NB4 (cell line): ENCODE measurements at regions not wholly inside any gene's neighbourhood (a gene's known extent, or its start where the extent isn't known, plus 50 kb on each side); places are given as distances from the start of the nearest gene placed in this dataset.

ENCODE experiments used
- CTCF ChIP-seq: IDR thresholded peaks from one replicate; pipeline ENCODE4 v1.5.1; 2012; ENCODE audit warnings: low read depth, low read length
- MAX ChIP-seq: IDR thresholded peaks from 2 replicates; pipeline ENCODE4 v1.6.1; 2011; ENCODE audit warnings: low read depth, low read length
- MYC ChIP-seq: IDR thresholded peaks from 2 replicates; pipeline ENCODE4 v1.6.1; 2011; ENCODE audit warnings: low read depth, low read length
- POLR2A ChIP-seq: IDR thresholded peaks from 2 replicates; pipeline ENCODE4 v1.6.1; 2011; ENCODE audit warnings: mild to moderate bottlenecking; ENCODE audit not compliant: insufficient read length; ENCODE audit errors: extremely low read depth

GRCh38 chr13:18943273-18943672, 238.4 kb downstream of the TUBA3C start:
- TF ChIP-seq CTCF (no peak), MAX (no peak), POLR2A (no peak), MYC (no peak)
